Fibroblast of skin of right quadriceps (primary cell): ENCODE measurements at regions not wholly inside any gene's neighbourhood (a gene's known extent, or its start where the extent isn't known, plus 50 kb on each side); places are given as distances from the start of the nearest gene placed in this dataset.
"Not testable (repeated sequence)": the region's sequence is repeated elsewhere in the genome, so short reads cannot be mapped to it uniquely, and the experiment has no call there.

ENCODE experiments used
- DNase-seq: peaks from one replicate; pipeline ENCODE4 v3.0.0-alpha.2; 2013

GRCh38 chr6:98041056-98041455 is 758.0 kb upstream of the MMS22L start:
- no peak for DNase-seq

- DNase-seq: no peak
Measured at GRCh38 chr6:98041921-98042320, 758.9 kb upstream of the MMS22L start.

GRCh38 chr6:98044151-98044561 is 761.1 kb upstream of the MMS22L start:
- no peak for DNase-seq

GRCh38 chr6:98044791-98045470 is 761.9 kb upstream of the MMS22L start:
- no peak for DNase-seq

GRCh38 chr6:98047164-98047563 is 764.1 kb upstream of the MMS22L start:
- DNase-seq: no peak

- no peak for DNase-seq
Measured at GRCh38 chr6:98047871-98048270, 764.9 kb upstream of the MMS22L start.

- peak; percentile 3 for DNase-seq
Measured at GRCh38 chr6:98054453-98054852, 771.4 kb upstream of the MMS22L start.

GRCh38 chr6:98056955-98057354 is 773.9 kb upstream of the MMS22L start:
- no peak for DNase-seq

GRCh38 chr6:98067375-98067774 is 767.0 kb upstream of the POU3F2 start:
- DNase-seq: no peak

GRCh38 chr6:98088537-98088936 is 745.8 kb upstream of the POU3F2 start:
- not testable (repeated sequence) for DNase-seq

- DNase-seq: no peak
Measured at GRCh38 chr6:98092331-98092730, 742.0 kb upstream of the POU3F2 start.

GRCh38 chr6:98094696-98095095 is 739.7 kb upstream of the POU3F2 start:
- no peak for DNase-seq

GRCh38 chr6:98107801-98108200 is 726.6 kb upstream of the POU3F2 start:
- no peak for DNase-seq

- no peak for DNase-seq
Measured at GRCh38 chr6:98116455-98116854, 717.9 kb upstream of the POU3F2 start.

- no peak for DNase-seq
Measured at GRCh38 chr6:98117068-98117467, 717.3 kb upstream of the POU3F2 start.

GRCh38 chr6:98118397-98119045 is 715.9 kb upstream of the POU3F2 start:
- DNase-seq: no peak

GRCh38 chr6:98124171-98124570 is 710.2 kb upstream of the POU3F2 start:
- DNase-seq: peak; percentile 63

GRCh38 chr6:98131290-98131990 is 702.9 kb upstream of the POU3F2 start:
- no peak for DNase-seq

- no peak for DNase-seq
Measured at GRCh38 chr6:98136333-98136732, 698.0 kb upstream of the POU3F2 start.

- no peak for DNase-seq
Measured at GRCh38 chr6:98137391-98137790, 697.0 kb upstream of the POU3F2 start.

- no peak for DNase-seq
Measured at GRCh38 chr6:98142839-98143238, 691.5 kb upstream of the POU3F2 start.

GRCh38 chr6:98146656-98147055 is 687.7 kb upstream of the POU3F2 start:
- DNase-seq: no peak

- DNase-seq: no peak
Measured at GRCh38 chr6:98156580-98156979, 677.8 kb upstream of the POU3F2 start.

GRCh38 chr6:98179606-98180005 is 654.8 kb upstream of the POU3F2 start:
- DNase-seq: no peak
